Natural killer cell treated with Interleukin-12 subunit alpha and Interleukin-12 subunit beta and Interleukin-15 and Interleukin-18, amount 100 ng/mL, for 72 hours (primary cell): ENCODE measurements at regions not wholly inside any gene's neighbourhood (a gene's known extent, or its start where the extent isn't known, plus 50 kb on each side); places are given as distances from the start of the nearest gene placed in this dataset.
"Not testable (repeated sequence)": the region's sequence is repeated elsewhere in the genome, so short reads cannot be mapped to it uniquely, and the experiment has no call there.

Experiments used
- ATAC-seq, 2 donors: fragments of 150-1000 bp; cut with Tn5 transposase in 1 of 2; sonication (Bioruptor Pico), chemical (Tn5 transposase) in 1 of 2; 2 replicates each; pipeline ENCODE4 v1.10.0; 2021
- DNase-seq: peaks from one replicate; pipeline ENCODE4 v3.0.0; 2022; ENCODE audit warnings: low spot score
- H3K27ac Mint-ChIP-seq, 2 donors: 1 replicate in 1 of 2; 2 replicates in 1 of 2; pipeline ENCODE4 v1.8.0; 2022; ENCODE audit warnings: mixed read lengths in 2 of 2, mild to moderate bottlenecking in 1 of 2, moderate library complexity in 1 of 2
- H3K27me3 Mint-ChIP-seq, 2 donors: 1 replicate in 1 of 2; 2 replicates in 1 of 2; pipeline ENCODE4 v1.8.0; 2022; ENCODE audit warnings: mixed read lengths in 2 of 2
- H3K36me3 Mint-ChIP-seq: one replicate; pipeline ENCODE4 v1.8.0; 2022; ENCODE audit warnings: mixed read lengths
- H3K4me1 Mint-ChIP-seq, 2 donors: 1 replicate in 1 of 2; 2 replicates in 1 of 2; pipeline ENCODE4 v1.8.0; 2022; ENCODE audit warnings: low read depth in 2 of 2, mixed read lengths in 2 of 2, mild to moderate bottlenecking in 1 of 2
- H3K4me3 Mint-ChIP-seq: one replicate; pipeline ENCODE4 v1.8.0; 2022; ENCODE audit warnings: mixed read lengths
- H3K9me3 Mint-ChIP-seq: 2 replicates; pipeline ENCODE4 v1.8.0; 2022; ENCODE audit warnings: mixed read lengths

DNA sequence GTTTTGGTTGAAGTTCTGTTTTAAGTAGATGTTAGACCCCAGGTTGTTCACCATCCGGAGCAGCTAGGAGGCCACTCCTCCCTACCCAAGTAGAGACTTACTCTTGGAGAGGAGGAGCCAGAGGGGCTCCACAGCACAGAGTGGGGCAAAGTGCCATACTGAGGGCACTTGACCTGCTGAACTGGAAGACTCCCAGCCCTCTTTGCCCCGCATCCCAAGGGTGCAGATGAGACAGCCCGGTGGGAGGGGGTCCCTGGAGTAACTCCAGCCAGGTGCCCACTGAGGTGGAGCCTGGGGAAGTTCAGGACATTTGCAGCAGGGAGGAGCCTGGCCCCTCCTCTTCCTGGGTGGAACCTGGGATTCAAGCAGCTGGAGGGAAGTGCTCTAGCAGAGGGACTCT is 102.1 kb upstream of the GPR6 start:
- no peak overlapping the region for H3K4me3 Mint-ChIP-seq
- H3K27me3 Mint-ChIP-seq = peaks cover 9 to 20% of the 10 kb centered on the region in 2 donors
- H3K27ac Mint-ChIP-seq = no peak overlapping the region
- DNase-seq (no peak), ATAC-seq (peak; percentile 44 to 57)
- H3K9me3 Mint-ChIP-seq = no peaks in the 10 kb centered on the region
- no peaks in the 10 kb centered on the region for H3K36me3 Mint-ChIP-seq
- H3K4me1 Mint-ChIP-seq = no peaks in the 10 kb centered on the region

DNA sequence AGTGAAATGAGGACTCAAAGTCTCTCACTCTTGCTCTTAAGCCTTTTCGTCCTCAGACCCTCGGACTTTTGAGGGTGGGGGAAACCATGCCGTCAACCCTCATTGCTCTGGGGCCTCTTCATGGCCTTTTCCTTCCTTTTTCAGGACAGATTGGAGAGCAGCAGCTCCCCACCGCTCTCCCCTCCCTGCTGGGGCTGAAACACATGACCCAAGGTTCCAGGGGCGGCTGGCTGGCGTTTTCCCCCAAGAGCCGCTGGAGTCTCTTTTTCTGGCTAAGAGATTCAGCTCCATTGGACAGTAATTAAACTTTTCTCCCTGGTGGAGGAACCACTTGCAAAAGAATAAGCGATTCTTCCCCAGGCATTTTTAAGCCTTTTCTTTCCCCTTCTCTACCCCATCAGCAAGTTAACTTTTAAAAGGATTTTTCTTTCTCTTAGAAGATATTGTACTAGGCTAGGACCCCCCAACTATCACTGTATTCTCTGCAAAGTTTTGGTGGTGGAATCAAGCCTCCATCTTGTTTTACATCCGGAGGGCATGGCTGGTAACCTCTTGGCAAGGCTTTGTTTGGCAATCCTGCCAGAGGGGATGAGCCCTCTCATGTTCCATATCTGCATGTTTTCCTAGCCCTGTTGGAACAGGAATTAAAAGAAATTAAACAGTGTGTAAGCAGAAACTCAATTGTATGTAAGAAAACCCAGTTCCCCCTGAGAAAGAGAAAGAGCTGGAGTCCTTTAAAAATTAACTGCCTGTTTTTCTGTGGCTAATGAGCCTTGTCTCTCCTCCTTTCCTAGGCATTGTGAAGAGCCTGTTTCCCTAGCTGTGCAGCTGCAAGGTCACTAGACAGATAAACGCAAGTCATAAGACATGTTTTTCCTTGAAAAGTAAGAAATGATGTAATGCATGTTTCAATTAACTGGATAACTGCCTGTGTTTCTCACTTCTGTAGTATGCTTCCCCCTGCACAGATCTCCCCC is 100.8 kb upstream of the GPR6 start:
- DNase-seq = no peak
- Mint-ChIP-seq H3K27ac (no peak overlapping the region), H3K4me3 (no peak overlapping the region), H3K27me3 (peaks cover 9 to 20% of the 10 kb centered on the region in 2 donors), H3K9me3 (no peaks in the 10 kb centered on the region), H3K36me3 (peaks cover 4% of the 10 kb centered on the region), H3K4me1 (no peaks in the 10 kb centered on the region)
- no peak for ATAC-seq

DNA sequence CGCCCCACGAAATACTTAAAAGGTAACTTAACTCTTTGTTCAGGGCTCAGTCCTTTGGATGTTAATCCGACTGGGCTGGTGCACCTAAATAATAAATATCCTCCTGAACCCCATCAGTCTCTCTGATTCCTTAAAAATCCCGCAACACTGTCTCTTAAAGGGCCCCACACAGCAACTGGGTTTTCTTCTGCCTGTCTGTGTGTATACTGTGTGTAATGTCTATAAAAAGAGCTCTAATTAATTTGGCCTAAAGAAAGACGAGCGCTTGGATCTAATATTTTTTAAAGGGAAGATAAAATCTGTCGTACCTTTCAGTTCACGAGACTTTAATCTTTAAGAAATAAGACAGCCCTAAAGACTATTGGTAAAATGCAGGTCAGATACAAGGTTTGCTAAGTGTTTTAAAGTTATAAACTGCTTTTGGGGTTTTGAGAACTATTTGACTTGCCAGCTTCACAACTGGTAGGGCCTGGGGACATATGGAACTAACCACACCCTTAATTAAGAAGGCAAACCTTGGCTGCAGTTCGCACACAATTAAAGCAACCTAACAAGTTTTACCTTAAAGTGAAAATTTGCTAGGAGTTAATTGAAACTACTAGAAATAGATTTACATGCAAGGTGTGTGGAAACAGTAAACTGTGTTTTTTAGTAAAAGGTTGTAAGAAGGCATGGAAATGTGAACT is 100.0 kb upstream of the GPR6 start:
- not testable (repeated sequence) for H3K27ac Mint-ChIP-seq, H3K36me3 Mint-ChIP-seq, ATAC-seq, DNase-seq, H3K4me1 Mint-ChIP-seq, H3K9me3 Mint-ChIP-seq, H3K4me3 Mint-ChIP-seq
- peaks cover 9 to 20% of the 10 kb centered on the region in 2 donors for H3K27me3 Mint-ChIP-seq

DNA sequence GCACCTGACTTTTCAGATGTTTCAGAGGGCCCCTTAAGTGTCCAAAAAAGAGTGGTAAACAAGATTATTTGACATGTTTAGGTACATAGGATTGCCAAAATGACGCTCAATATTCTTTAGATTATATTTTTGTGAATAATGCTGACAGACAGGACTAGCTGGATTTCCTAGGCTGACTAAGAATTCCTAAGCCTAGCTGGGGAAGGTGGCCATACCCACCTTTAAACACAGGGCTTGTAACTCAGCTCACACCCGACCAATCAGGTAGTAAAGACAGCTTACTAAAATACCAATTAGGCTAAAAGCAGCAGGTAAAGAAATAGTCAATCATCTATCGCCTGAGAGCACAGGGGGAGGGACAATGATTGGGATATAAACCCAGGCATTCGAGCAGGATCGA is 99.0 kb upstream of the GPR6 start:
- ATAC-seq, H3K4me1 Mint-ChIP-seq: not testable (repeated sequence)

DNA sequence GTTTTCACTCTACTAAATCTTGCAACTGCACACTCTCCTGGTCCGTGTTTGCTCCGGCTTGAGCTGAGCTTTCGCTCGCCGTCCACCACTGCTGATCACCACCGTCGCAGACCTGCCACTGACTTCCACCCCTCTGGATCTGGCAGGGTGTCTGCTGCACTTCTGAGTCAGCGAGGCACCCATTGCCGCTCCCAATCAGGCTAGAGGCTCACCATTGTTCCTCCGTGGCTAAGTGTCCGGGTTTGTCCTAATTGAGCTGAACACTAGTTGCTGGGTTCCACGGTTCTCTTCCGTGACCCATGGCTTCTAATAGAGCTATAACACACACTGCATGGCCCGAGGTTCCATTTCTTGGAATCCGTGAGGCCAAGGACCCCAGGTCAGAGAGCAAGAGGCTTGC is 98.6 kb upstream of the GPR6 start:
- H3K36me3 Mint-ChIP-seq = peaks cover 4% of the 10 kb centered on the region
- H3K9me3 Mint-ChIP-seq = no peaks in the 10 kb centered on the region
- no peak overlapping the region for H3K4me3 Mint-ChIP-seq
- no peaks in the 10 kb centered on the region for H3K4me1 Mint-ChIP-seq
- H3K27me3 Mint-ChIP-seq = peaks cover 9 to 20% of the 10 kb centered on the region in 2 donors
- no peak for ATAC-seq
- H3K27ac Mint-ChIP-seq = no peak overlapping the region
- DNase-seq = no peak

More for the DNA sequence above, 99.0 kb upstream of the GPR6 start:
- not testable (repeated sequence) for H3K36me3 Mint-ChIP-seq, H3K9me3 Mint-ChIP-seq, H3K27ac Mint-ChIP-seq, H3K4me3 Mint-ChIP-seq, DNase-seq
- H3K27me3 Mint-ChIP-seq = peaks cover 9 to 20% of the 10 kb centered on the region in 2 donors

DNA sequence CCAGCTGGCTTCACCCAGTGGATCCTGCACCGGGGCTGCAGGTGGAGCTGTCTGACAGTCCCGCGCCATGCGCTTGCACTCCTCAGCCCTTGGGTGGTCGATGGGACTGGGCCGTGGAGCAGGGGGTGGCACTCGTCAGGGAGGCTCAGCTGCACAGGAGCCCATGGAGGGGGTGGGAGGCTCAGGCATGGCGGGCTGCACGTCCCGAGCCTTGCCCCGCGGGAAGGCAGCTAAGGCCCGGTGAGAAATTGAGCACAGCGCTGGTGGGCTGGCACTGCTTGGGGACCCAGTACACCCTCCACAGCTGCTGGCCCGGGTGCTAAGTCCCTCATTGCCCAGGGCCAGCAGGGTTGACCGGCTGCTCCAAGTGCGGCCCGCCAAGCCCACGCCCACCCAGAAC is 97.0 kb upstream of the GPR6 start:
- H3K36me3 Mint-ChIP-seq, H3K27ac Mint-ChIP-seq, DNase-seq, ATAC-seq, H3K4me1 Mint-ChIP-seq, H3K9me3 Mint-ChIP-seq, H3K4me3 Mint-ChIP-seq: not testable (repeated sequence)
- H3K27me3 Mint-ChIP-seq = peaks cover 9 to 13% of the 10 kb centered on the region in 2 donors

DNA sequence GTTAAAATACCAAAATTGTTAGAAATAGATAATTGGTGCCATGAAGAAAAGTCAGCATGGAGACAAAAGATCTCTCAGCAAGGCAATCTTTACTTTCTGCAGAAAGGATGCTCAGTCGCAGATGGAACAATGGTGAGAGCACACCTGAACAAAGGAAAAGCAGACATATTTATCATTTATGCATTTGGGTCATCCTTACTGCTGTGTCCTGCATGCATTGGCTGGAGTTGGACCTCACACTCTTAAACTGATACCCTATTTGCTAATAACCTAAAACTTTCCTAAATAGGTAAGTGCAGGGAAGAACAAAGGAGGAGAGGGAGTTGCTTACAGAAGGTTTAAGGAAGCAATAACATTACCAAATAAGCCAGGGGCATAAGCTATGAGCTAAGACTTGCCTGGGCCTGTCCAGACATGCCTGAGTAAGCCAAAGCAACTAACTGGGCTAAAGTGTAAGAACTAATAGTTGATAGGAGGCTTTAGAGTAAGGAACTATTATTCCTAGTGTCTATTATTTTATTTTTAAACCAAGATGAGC is 96.1 kb upstream of the GPR6 start:
- H3K9me3 Mint-ChIP-seq, H3K36me3 Mint-ChIP-seq, ATAC-seq, H3K4me1 Mint-ChIP-seq, H3K4me3 Mint-ChIP-seq, H3K27ac Mint-ChIP-seq, DNase-seq: not testable (repeated sequence)
- H3K27me3 Mint-ChIP-seq = peaks cover 9 to 13% of the 10 kb centered on the region in 2 donors

DNA sequence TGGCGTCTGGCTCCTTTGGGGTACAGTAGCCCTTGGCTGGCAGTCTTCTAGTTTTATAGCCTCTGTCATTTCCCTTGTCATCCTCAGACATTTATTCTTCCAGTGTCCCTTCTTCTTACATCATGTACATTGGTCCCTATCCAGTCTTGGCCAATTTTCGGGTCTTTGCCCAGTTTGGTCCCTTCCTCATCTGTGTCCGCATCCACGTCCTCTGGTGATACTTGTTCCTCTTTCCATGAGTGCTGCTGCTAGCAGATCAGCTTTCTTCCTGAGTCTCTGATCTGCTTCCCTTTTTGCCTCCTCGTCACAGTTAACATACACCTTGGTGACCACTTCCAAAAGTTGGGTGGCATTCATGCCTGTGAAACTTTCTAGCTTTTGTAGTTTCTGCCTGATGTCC is 86.2 kb upstream of the GPR6 start:
- H3K9me3 Mint-ChIP-seq = no peaks in the 10 kb centered on the region
- no peak overlapping the region for H3K4me3 Mint-ChIP-seq
- ATAC-seq (no peak), DNase-seq (no peak)
- H3K36me3 Mint-ChIP-seq = no peaks in the 10 kb centered on the region
- no peaks in the 10 kb centered on the region for H3K4me1 Mint-ChIP-seq
- no peak overlapping the region for H3K27ac Mint-ChIP-seq
- peaks cover 8 to 16% of the 10 kb centered on the region in 2 donors for H3K27me3 Mint-ChIP-seq

DNA sequence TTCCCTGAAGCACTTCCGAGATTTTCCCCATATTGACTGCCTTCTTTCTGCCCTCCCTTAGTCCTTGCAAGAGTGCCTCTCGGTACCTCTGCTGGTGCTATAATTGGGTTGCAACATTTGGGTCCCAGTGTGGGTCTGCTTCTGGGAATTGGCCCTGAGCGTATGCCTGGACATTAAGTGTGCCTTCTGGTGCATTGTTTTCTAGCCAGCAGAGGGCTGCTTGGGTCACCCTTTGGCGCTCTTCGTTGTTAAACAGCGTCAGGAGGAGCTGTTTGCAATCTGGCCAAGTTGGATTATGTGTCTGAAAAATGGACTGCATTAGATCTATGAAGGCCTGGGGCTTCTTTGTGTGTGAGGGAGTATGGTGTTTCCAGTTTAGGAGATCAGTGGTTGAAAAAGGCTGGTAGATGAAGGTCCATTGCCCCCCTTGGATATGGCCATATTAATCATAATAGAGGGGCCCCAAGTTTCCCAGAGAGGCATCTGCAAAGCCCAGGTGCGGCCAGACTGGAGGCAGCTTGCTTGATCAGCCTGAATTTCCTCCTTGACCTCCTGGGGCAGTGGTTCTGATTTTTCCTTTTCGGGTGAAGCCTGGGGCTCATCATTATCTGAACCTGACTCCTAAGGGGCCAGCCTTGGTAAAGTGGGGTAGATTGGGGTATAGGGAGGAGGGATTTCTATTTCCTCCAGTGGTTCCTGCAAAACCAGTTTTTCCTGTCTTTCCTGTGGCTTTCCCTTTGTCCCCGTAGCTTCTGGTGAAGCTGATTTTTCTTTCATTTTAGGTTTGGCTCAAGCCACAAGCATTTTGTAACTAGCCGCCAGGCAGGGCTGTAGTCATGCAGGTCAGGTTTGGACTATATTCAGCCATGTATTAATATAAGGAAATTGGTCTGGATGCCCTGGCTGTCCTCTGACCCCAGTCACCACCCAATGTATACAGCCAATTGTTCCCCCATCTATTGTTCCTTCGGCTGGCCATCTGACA is 85.4 kb upstream of the GPR6 start:
- DNase-seq = no peak
- Mint-ChIP-seq H3K4me3 (no peak overlapping the region), H3K36me3 (no peaks in the 10 kb centered on the region), H3K27me3 (peaks cover 10 to 20% of the 10 kb centered on the region in 2 donors), H3K27ac (no peak overlapping the region), H3K4me1 (no peaks in the 10 kb centered on the region), H3K9me3 (no peaks in the 10 kb centered on the region)
- no peak for ATAC-seq

DNA sequence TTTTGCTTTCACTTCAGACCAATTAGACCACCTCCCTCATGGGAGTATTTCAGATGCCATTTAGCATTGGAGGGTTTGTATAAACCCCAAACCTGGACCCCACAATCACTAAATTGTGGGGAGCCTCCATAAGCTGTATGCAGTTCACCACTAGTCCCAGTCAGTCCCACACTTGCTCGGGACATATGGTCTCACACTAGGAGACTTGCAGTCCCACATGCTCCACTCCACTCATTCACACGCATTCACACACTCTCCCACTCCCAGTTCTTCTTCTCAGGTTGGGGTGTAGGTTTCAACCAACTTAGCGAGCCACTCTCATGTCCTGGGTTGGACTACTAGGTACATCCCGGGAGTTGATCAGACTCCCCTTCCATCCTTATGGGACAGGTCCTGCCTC is 84.5 kb upstream of the GPR6 start:
- DNase-seq = no peak
- Mint-ChIP-seq H3K9me3 (no peaks in the 10 kb centered on the region), H3K36me3 (no peaks in the 10 kb centered on the region), H3K27me3 (peaks cover 13 to 24% of the 10 kb centered on the region in 2 donors), H3K27ac (no peak overlapping the region), H3K4me3 (no peak overlapping the region), H3K4me1 (no peaks in the 10 kb centered on the region)
- no peak for ATAC-seq

DNA sequence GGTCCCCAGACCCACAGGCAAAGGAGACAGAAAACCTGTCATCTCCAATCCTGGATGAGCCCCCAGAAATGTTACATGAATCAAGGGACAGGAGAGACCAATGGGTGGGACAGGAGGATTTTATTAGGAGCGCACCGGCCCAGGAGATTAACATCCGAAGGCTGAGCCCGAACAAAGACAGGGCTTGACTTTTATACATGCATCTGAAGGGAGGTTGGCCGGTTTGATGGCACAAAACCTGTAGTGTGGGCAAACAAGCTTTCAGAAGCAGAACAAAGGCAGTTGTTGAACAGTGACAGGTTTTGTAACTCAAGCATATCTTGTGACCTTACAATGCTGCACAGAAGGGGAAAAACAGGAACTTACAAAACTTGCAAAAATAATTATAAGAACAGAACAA is 83.9 kb upstream of the GPR6 start:
- ATAC-seq = no peak
- Mint-ChIP-seq H3K27me3 (peaks cover 13 to 24% of the 10 kb centered on the region in 2 donors), H3K27ac (no peak overlapping the region), H3K36me3 (no peaks in the 10 kb centered on the region), H3K4me1 (no peaks in the 10 kb centered on the region), H3K4me3 (no peak overlapping the region), H3K9me3 (no peaks in the 10 kb centered on the region)
- DNase-seq = no peak

DNA sequence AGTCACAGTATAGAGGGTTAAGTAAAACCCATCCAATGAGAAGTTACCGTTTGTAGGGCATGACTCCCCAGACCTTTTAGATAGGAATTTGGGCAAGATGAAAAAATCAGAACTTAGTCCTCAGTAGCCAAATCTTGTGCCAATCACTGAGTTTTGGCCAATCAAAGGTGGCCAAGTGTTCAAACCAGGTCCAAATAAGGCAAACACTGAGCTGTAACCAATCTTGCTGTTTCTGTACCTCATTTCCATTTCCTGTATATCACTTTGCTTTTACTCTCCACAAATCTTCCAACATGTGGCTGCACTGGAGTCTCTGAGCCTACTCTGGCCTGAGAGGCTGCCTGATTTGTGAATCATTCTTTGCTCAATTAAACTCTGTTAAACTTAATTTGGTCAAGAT is 81.8 kb upstream of the GPR6 start:
- no peak for ATAC-seq
- Mint-ChIP-seq H3K27ac (no peak overlapping the region), H3K4me3 (no peak overlapping the region), H3K27me3 (peaks cover 17 to 32% of the 10 kb centered on the region in 2 donors), H3K9me3 (no peaks in the 10 kb centered on the region), H3K36me3 (no peaks in the 10 kb centered on the region), H3K4me1 (no peaks in the 10 kb centered on the region)
- no peak for DNase-seq

DNA sequence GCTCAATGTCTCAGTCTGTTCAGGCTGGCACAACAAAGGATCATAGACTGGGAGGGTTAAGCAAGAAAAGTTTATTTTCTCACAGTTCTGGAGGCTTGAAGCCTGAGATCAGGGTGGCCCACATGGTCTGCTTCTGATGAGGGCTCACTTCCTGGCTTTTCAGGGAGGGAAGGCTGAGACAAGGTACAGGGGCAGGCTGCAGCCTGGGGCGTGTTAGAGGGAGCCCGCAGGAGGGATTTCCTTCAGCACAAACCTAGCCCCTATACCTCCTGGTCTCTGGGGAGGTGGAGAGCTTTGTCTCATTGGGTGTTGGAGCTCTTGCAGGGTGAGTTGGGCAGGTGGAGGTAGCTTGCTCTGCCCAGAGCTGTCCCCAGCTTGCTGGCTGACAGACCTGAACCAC is 81.1 kb upstream of the GPR6 start:
- H3K4me1 Mint-ChIP-seq = no peaks in the 10 kb centered on the region
- H3K27me3 Mint-ChIP-seq = peaks cover 20 to 28% of the 10 kb centered on the region in 2 donors
- no peaks in the 10 kb centered on the region for H3K9me3 Mint-ChIP-seq
- H3K36me3 Mint-ChIP-seq = no peaks in the 10 kb centered on the region
- ATAC-seq = peak; percentile 20 to 22
- H3K4me3 Mint-ChIP-seq = no peak overlapping the region
- H3K27ac Mint-ChIP-seq = no peak overlapping the region
- DNase-seq = no peak
